ENCODE measurements at regions not wholly inside any gene's neighbourhood (a gene's known extent, or its start where the extent isn't known, plus 50 kb on each side); places are given as distances from the start of the nearest gene placed in this dataset.

GRCh38 chr10:108862676-108863350 lies 1060.5 kb downstream of the XPNPEP1 start:
- no peak overlapping the region for H4K91ac ChIP-seq (replicated peaks; ENCODE audit: insufficient read length, low read length)
- no peak overlapping the region for H2BK12ac ChIP-seq (ENCODE audit: low read depth, low read length)
- H3K9ac ChIP-seq (replicated peaks in 1 of 4; ENCODE audit: extremely low read depth in 1 of 4, low read depth in 3 of 4, low read length in 3 of 4), result no peak overlapping the region
- H3K9me3 ChIP-seq (ENCODE audit: insufficient read depth in 2 of 2, low read depth in 1 of 2, low read length in 1 of 2), result no peaks in the 10 kb centered on the region
- no peak overlapping the region for H2BK120ac ChIP-seq (replicated peaks; ENCODE audit: low read depth, low read length)
- no peak overlapping the region for H3K27ac ChIP-seq (ENCODE audit: low read depth, low read length)
- no peak for TF ChIP-seq TCF12 (IDR thresholded peaks at IDR 0.05; ENCODE audit: low read depth, low read length)
- no peak for TF ChIP-seq YY1 (IDR thresholded peaks at IDR 0.05; ENCODE audit: low read depth, low read length)
- no peak for TF ChIP-seq CREB1 (IDR thresholded peaks at IDR 0.05)
- TF ChIP-seq HDAC6 (IDR thresholded peaks at IDR 0.05; ENCODE audit: low read depth, low read length), result no peak
- no peak for TF ChIP-seq TEAD4 (IDR thresholded peaks at IDR 0.05; ENCODE audit: low read depth, low read length)
- TF ChIP-seq POU5F1 (IDR thresholded peaks at IDR 0.05; ENCODE audit: low read depth, low read length), result no peak
- no peak for TF ChIP-seq JUND (IDR thresholded peaks at IDR 0.05; ENCODE audit: low read length)
- TF ChIP-seq EZH2 (IDR thresholded peaks at IDR 0.05; ENCODE audit: low read depth, low read length, severe bottlenecking), result no peak
- no peak for TF ChIP-seq CTCF (IDR thresholded peaks at IDR 0.05; ENCODE audit: control extremely low read depth in 1 of 3, insufficient read depth in 1 of 3, low read depth in 1 of 3, low read length in 3 of 3)
- H3K4me2 ChIP-seq (ENCODE audit: insufficient read depth in 1 of 2, low read depth in 2 of 2, low read length in 2 of 2), result no peak overlapping the region
- H3K23ac ChIP-seq (ENCODE audit: insufficient read length), result no peak overlapping the region
- H2AK5ac ChIP-seq (ENCODE audit: low read depth, low read length), result no peak overlapping the region
- POLR2A ChIA-PET (ENCODE audit: partially characterized antibody), result no interaction called here
- H3K27me3 ChIP-seq (replicated peaks in 1 of 4; ENCODE audit: control insufficient read depth in 3 of 4, extremely low read depth in 1 of 4, insufficient read depth in 3 of 4, low read length in 3 of 4), result no peaks in the 10 kb centered on the region
- no peak overlapping the region for H4K8ac ChIP-seq (ENCODE audit: extremely low read depth, insufficient read depth, low read length)
- CTCF ChIA-PET (ENCODE audit: partially characterized antibody), result interaction anchor here (0.6 to 0.7 kb wide), 2 partner anchors 263 to 911 kb away, joined by 3 to 4 read pairs; no protein-coding TSS in a partner anchor
- no peak overlapping the region for H2BK20ac ChIP-seq (ENCODE audit: low read length)
- H4K20me1 ChIP-seq (replicated peaks in 1 of 2; ENCODE audit: control insufficient read depth in 1 of 2, insufficient read depth in 2 of 2, low read length in 2 of 2), result no peaks in the 10 kb centered on the region
- 89% methylated on average over 3 of the region's 3 CpGs; no CpG with 5 or more reads in 1 of the 2 experiments for WGBS, 2 experiments (ENCODE audit: extremely low coverage in 1 of 2, insufficient coverage in 1 of 2, insufficient read length in 1 of 2, insufficient replicate concordance in 2 of 2, low coverage in 1 of 2, low lambda C conversion rate in 2 of 2, missing lambda C conversion rate in 1 of 2)
- FAIRE-seq, result no peak
- H2AFZ ChIP-seq (ENCODE audit: low read length), result no peak overlapping the region
- H2BK15ac ChIP-seq (ENCODE audit: low read length), result no peak overlapping the region
- no peaks in the 10 kb centered on the region for H3K4me1 ChIP-seq (replicated peaks in 1 of 4; ENCODE audit: control insufficient read depth in 3 of 4, insufficient read depth in 4 of 4, low read length in 3 of 4)
- no peak overlapping the region for H3K14ac ChIP-seq (ENCODE audit: insufficient read length)
- DNase-seq (ENCODE audit: low read depth in 1 of 2, low spot score in 2 of 2), result no peak
- H3K79me2 ChIP-seq (ENCODE audit: control insufficient read depth in 1 of 2, insufficient read depth in 2 of 2, low read length in 2 of 2), result no peaks in the 10 kb centered on the region
- no peaks in the 10 kb centered on the region for H3K36me3 ChIP-seq (ENCODE audit: control insufficient read depth in 2 of 4, insufficient read depth in 4 of 4, low read length in 3 of 4)
- H3K18ac ChIP-seq (ENCODE audit: extremely low read depth, low read length), result no peak overlapping the region
- no peak overlapping the region for H2BK5ac ChIP-seq (ENCODE audit: low read depth, low read length)
- H4K5ac ChIP-seq (ENCODE audit: insufficient read length, low read depth, low read length), result no peak overlapping the region
- H3K4ac ChIP-seq (replicated peaks; ENCODE audit: insufficient read length, low read depth, low read length), result no peak overlapping the region
- no peak overlapping the region for H3K56ac ChIP-seq (replicated peaks; ENCODE audit: insufficient read length, low read depth, low read length)
- H3K79me1 ChIP-seq (ENCODE audit: low read depth, low read length), result no peaks in the 10 kb centered on the region
- no peak overlapping the region for H3K4me3 ChIP-seq (ENCODE audit: extremely low read depth in 1 of 4, insufficient read depth in 2 of 4, low read depth in 3 of 4, low read length in 4 of 4)
- no peaks in the 10 kb centered on the region for H3K23me2 ChIP-seq (ENCODE audit: low read depth, low read length)
